ENCODE measurements at regions not wholly inside any gene's neighbourhood (a gene's known extent, or its start where the extent isn't known, plus 50 kb on each side); places are given as distances from the start of the nearest gene placed in this dataset.

- TF ChIP-seq CTCF (IDR thresholded peaks at IDR 0.05; ENCODE audit: low read depth, low read length, missing control alignments): no peak
- DNase-seq (ENCODE audit: low read depth): no peak
- no peak overlapping the region for H3K4me3 ChIP-seq (ENCODE audit: low read depth, low read length)
Observed at GRCh38 chr1:209428241-209428921, 155.1 kb upstream of the CAMK1G start.

GRCh38 chr1:209429611-209430010, 153.9 kb upstream of the CAMK1G start:
- no peak overlapping the region for H3K4me3 ChIP-seq (ENCODE audit: low read depth, low read length)
- no peak for DNase-seq (ENCODE audit: low read depth)
- no peak for TF ChIP-seq CTCF (IDR thresholded peaks at IDR 0.05; ENCODE audit: low read depth, low read length, missing control alignments)

GRCh38 chr1:209430107-209430506, 153.4 kb upstream of the CAMK1G start:
- no peak for TF ChIP-seq CTCF (IDR thresholded peaks at IDR 0.05; ENCODE audit: low read depth, low read length, missing control alignments)
- no peak overlapping the region for H3K4me3 ChIP-seq (ENCODE audit: low read depth, low read length)
- no peak for DNase-seq (ENCODE audit: low read depth)

GRCh38 chr1:209430821-209431259, 152.7 kb upstream of the CAMK1G start:
- no peak for DNase-seq (ENCODE audit: low read depth)
- TF ChIP-seq CTCF (IDR thresholded peaks at IDR 0.05; ENCODE audit: low read depth, low read length, missing control alignments): no peak
- H3K4me3 ChIP-seq (ENCODE audit: low read depth, low read length): no peak overlapping the region

- no peak for TF ChIP-seq CTCF (IDR thresholded peaks at IDR 0.05; ENCODE audit: low read depth, low read length, missing control alignments)
- no peak for DNase-seq (ENCODE audit: low read depth)
- no peak overlapping the region for H3K4me3 ChIP-seq (ENCODE audit: low read depth, low read length)
Observed at GRCh38 chr1:209431402-209431801, 152.1 kb upstream of the CAMK1G start.

- H3K4me3 ChIP-seq (ENCODE audit: low read depth, low read length): no peak overlapping the region
- DNase-seq (ENCODE audit: low read depth): no peak
- TF ChIP-seq CTCF (IDR thresholded peaks at IDR 0.05; ENCODE audit: low read depth, low read length, missing control alignments): no peak
Observed at GRCh38 chr1:209431813-209432442, 151.6 kb upstream of the CAMK1G start.

- no peak for TF ChIP-seq CTCF (IDR thresholded peaks at IDR 0.05; ENCODE audit: low read depth, low read length, missing control alignments)
- DNase-seq (ENCODE audit: low read depth): no peak
- H3K4me3 ChIP-seq (ENCODE audit: low read depth, low read length): no peak overlapping the region
Observed at GRCh38 chr1:209432443-209432825, 151.1 kb upstream of the CAMK1G start.
